IMR-90 (cell line): ENCODE measurements at regions not wholly inside any gene's neighbourhood (a gene's known extent, or its start where the extent isn't known, plus 50 kb on each side); places are given as distances from the start of the nearest gene placed in this dataset.

ENCODE experiments used
- ATAC-seq: fragments of 200-7000 bp; cut with Tn5 transposase; 2 replicates; pipeline ENCODE4 v1.9.1; 2020; ENCODE audit warnings: low read depth, mild to moderate bottlenecking, moderate library complexity
- BruUV-seq: library from RNA; stranded (reverse); fragments of 400-500 nt; replicated peaks from 2 replicates; lab custom pipeline; 2021; lab: Mats Ljungman, UMichigan
- CTCF ChIA-PET: fragments of 300-600 bp; formaldehyde crosslinking; extraction: SDS; loops from one replicate; lab custom pipeline; 2021; ENCODE audit warnings: antibody characterized with exemption; lab: Yijun Ruan, JAX
- POLR2A ChIA-PET: fragments of 300-600 bp; sonication (Branson Sonifier 250); formaldehyde crosslinking; loops from one replicate; lab custom pipeline; 2022; ENCODE audit warnings: antibody characterized with exemption; ENCODE audit not compliant: unreplicated experiment; lab: Charles Lee
- DNase-seq: peaks from one replicate; pipeline ENCODE4 v3.0.0; 2013
- H2AFZ ChIP-seq: replicated peaks from 2 replicates; pipeline ENCODE3; 2013; ENCODE audit warnings: low read length, mild to moderate bottlenecking; ENCODE audit not compliant: poor library complexity
- H2AK5ac ChIP-seq: 2 replicates; pipeline ENCODE4 v1.6.1; 2013; ENCODE audit warnings: low read depth, low read length, inconsistent platforms
- H2AK9ac ChIP-seq: replicated peaks from 2 replicates; pipeline ENCODE3; 2013; ENCODE audit warnings: mild to moderate bottlenecking, low read depth, low read length, moderate library complexity; ENCODE audit not compliant: poor library complexity
- H2BK120ac ChIP-seq: 2 replicates; pipeline ENCODE4 v1.6.1; 2013; ENCODE audit warnings: low read depth, low read length, inconsistent platforms
- H2BK15ac ChIP-seq: 3 replicates; pipeline ENCODE4 v1.6.1; 2013; ENCODE audit warnings: low read depth, low read length, inconsistent platforms
- H2BK20ac ChIP-seq: 2 replicates; pipeline ENCODE4 v1.6.1; 2013; ENCODE audit warnings: low read depth, mild to moderate bottlenecking, inconsistent platforms, low read length, moderate library complexity
- H2BK5ac ChIP-seq: 2 replicates; pipeline ENCODE4 v1.6.1; 2013; ENCODE audit warnings: mild to moderate bottlenecking, low read depth, low read length, inconsistent platforms; ENCODE audit not compliant: poor library complexity, severe bottlenecking
- H3K14ac ChIP-seq: replicated peaks from 2 replicates; pipeline ENCODE4 v1.6.1; 2013; ENCODE audit warnings: low read depth, low read length, inconsistent platforms
- H3K18ac ChIP-seq: 2 replicates; pipeline ENCODE4 v1.6.1; 2013; ENCODE audit warnings: low read depth, low read length, control low read depth
- H3K23ac ChIP-seq: 2 replicates; pipeline ENCODE4 v1.6.1; 2013; ENCODE audit warnings: low read depth, low read length, inconsistent platforms
- H3K27ac ChIP-seq: 2 replicates; pipeline ENCODE4 v1.5.1; 2013; ENCODE audit warnings: mild to moderate bottlenecking, control low read depth, low read length; ENCODE audit not compliant: insufficient read depth
- H3K27me3 ChIP-seq: 2 replicates; pipeline ENCODE4 v1.6.1; 2013; ENCODE audit warnings: low read length; ENCODE audit not compliant: control insufficient read depth, insufficient read depth
- H3K36me3 ChIP-seq: 2 replicates; pipeline ENCODE4 v1.6.1; 2013; ENCODE audit warnings: low read length, mixed read lengths; ENCODE audit not compliant: control insufficient read depth, insufficient read depth
- H3K4ac ChIP-seq: 2 replicates; pipeline ENCODE4 v1.6.1; 2013; ENCODE audit warnings: low read depth, low read length, inconsistent platforms
- H3K4me1 ChIP-seq: 2 replicates; pipeline ENCODE4 v1.6.1; 2013; ENCODE audit warnings: low read length, mixed read lengths; ENCODE audit not compliant: control insufficient read depth, insufficient read depth
- H3K4me2 ChIP-seq: 2 replicates; pipeline ENCODE4 v1.6.1; 2013; ENCODE audit warnings: low read depth, mild to moderate bottlenecking, control low read depth, low read length, moderate library complexity
- H3K4me3 ChIP-seq: 2 replicates; pipeline ENCODE4 v1.5.1; 2013; ENCODE audit warnings: low read depth, mild to moderate bottlenecking, control low read depth, low read length, moderate library complexity; ENCODE audit not compliant: insufficient read depth
- H3K56ac ChIP-seq: 2 replicates; pipeline ENCODE4 v1.6.1; 2013; ENCODE audit warnings: low read length, inconsistent platforms; ENCODE audit not compliant: insufficient read depth; ENCODE audit errors: extremely low read depth
- H3K79me1 ChIP-seq, 2 experiments: 2 replicates each; pipeline ENCODE4 v1.6.1; 2013; ENCODE audit warnings: low read length in 2 of 2, inconsistent platforms in 1 of 2, low read depth in 1 of 2
- H3K9ac ChIP-seq: 2 replicates; pipeline ENCODE4 v1.6.1; 2013; ENCODE audit warnings: low read depth, low read length, control low read depth
- H3K9me1 ChIP-seq: 2 replicates; pipeline ENCODE4 v1.6.1; 2013; ENCODE audit warnings: low read length, inconsistent platforms; ENCODE audit not compliant: insufficient read depth
- H3K9me3 ChIP-seq: 2 replicates; pipeline ENCODE4 v1.6.1; 2013; ENCODE audit warnings: low read length; ENCODE audit not compliant: control insufficient read depth, insufficient read depth
- H4K20me1 ChIP-seq: 2 replicates; pipeline ENCODE4 v1.6.1; 2013; ENCODE audit warnings: low read length, inconsistent platforms; ENCODE audit not compliant: insufficient read depth
- H4K5ac ChIP-seq: 2 replicates; pipeline ENCODE4 v1.6.1; 2013; ENCODE audit warnings: mild to moderate bottlenecking, low read depth, low read length, control low read depth
- H4K8ac ChIP-seq, 2 experiments: 2 replicates each; pipeline ENCODE4 v1.6.1; 2013; ENCODE audit warnings: low read depth in 2 of 2, low read length in 2 of 2, control low read depth in 1 of 2, inconsistent platforms in 1 of 2
- H4K91ac ChIP-seq: 2 replicates; pipeline ENCODE4 v1.6.1; 2013; ENCODE audit warnings: low read depth, low read length, inconsistent platforms; ENCODE audit not compliant: insufficient read depth
- CEBPB ChIP-seq: IDR thresholded peaks from 2 replicates; pipeline ENCODE4 v1.6.1; 2012; ENCODE audit warnings: low read depth, low read length, improper control_type of control experiment
- CHD1 ChIP-seq: IDR thresholded peaks from 2 replicates; pipeline ENCODE4 v1.6.1; 2012; ENCODE audit warnings: low read depth, low read length, improper control_type of control experiment
- ELK1 ChIP-seq: fragments of 150-350 bp; IDR thresholded peaks from 2 replicates; pipeline ENCODE4 v1.6.1; 2016; ENCODE audit warnings: low read depth, mild to moderate bottlenecking, low read length, moderate library complexity, borderline replicate concordance
- FOS ChIP-seq: fragments of 150-350 bp; IDR thresholded peaks from 2 replicates; pipeline ENCODE4 v1.6.1; 2016; ENCODE audit warnings: low read depth, low read length
- MAFK ChIP-seq: IDR thresholded peaks from 2 replicates; pipeline ENCODE4 v1.6.1; 2012; ENCODE audit warnings: low read depth, low read length, improper control_type of control experiment
- MAZ ChIP-seq: IDR thresholded peaks from 2 replicates; pipeline ENCODE4 v1.6.1; 2012; ENCODE audit warnings: low read depth, mild to moderate bottlenecking, low read length, improper control_type of control experiment, moderate library complexity, borderline replicate concordance
- MXI1 ChIP-seq: IDR thresholded peaks from 2 replicates; pipeline ENCODE4 v1.6.1; 2012; ENCODE audit warnings: low read depth, mild to moderate bottlenecking, low read length, moderate library complexity, borderline replicate concordance
- POLR2A ChIP-seq: IDR thresholded peaks from 2 replicates; pipeline ENCODE4 v1.6.1; 2012; ENCODE audit warnings: mild to moderate bottlenecking, low read depth, low read length
- RCOR1 ChIP-seq: IDR thresholded peaks from 2 replicates; pipeline ENCODE4 v1.6.1; 2012; ENCODE audit warnings: mild to moderate bottlenecking, low read length, improper control_type of control experiment; ENCODE audit not compliant: insufficient replicate concordance
- RFX5 ChIP-seq: IDR thresholded peaks from 2 replicates; pipeline ENCODE4 v1.8.0; 2012; ENCODE audit warnings: low read depth, mild to moderate bottlenecking, low read length, moderate library complexity
- SMC3 ChIP-seq: fragments of 150-350 bp; IDR thresholded peaks from 2 replicates; pipeline ENCODE4 v1.6.1; 2016; ENCODE audit warnings: low read depth, mild to moderate bottlenecking, antibody characterized with exemption, low read length, moderate library complexity
- WGBS, 2 experiments: methylation state at CpG; one replicate each; pipeline versions ENCODE4 v1.1.5 to v1.1.7; 2013; ENCODE audit warnings: missing lambda C conversion rate in 2 of 2; ENCODE audit not compliant: insufficient read length in 1 of 2; ENCODE audit errors: extremely low coverage in 2 of 2; 5-methylcytosine and 5-hydroxymethylcytosine counted together
- dilution Hi-C: fragments of 300-500 bp; cut with HindIII; formaldehyde crosslinking; loops from one replicate; pipeline ENCODE4 v1.14.3; 2018; ENCODE audit warnings: low sequenced_read_pairs; ENCODE audit not compliant: unreplicated experiment
- in situ Hi-C: fragments of 300-500 bp; cut with MboI; formaldehyde crosslinking; loops from 3 replicates; pipeline ENCODE4 v1.14.3; 2019; ENCODE audit warnings: low sequenced_read_pairs, inconsistent platforms, mixed read lengths
- intact Hi-C: fragments of 100-400 bp; cut with micrococcal nuclease; formaldehyde crosslinking; loops from 2 replicates; pipeline ENCODE4 v1.10.0; 2022
- TF ChIP-seq, protein P1 (sequence below): fragments of 150-350 bp; IDR thresholded peaks from 2 replicates; pipeline ENCODE4 v1.6.1; 2017; ENCODE audit warnings: mild to moderate bottlenecking, antibody characterized with exemption, low read length, low read depth
- TF ChIP-seq, protein P2 (sequence below): conservative IDR thresholded peaks from 2 replicates; pipeline ENCODE4 v1.5.1; 2012; ENCODE audit warnings: mild to moderate bottlenecking, low read depth, low read length, improper control_type of control experiment

DNA sequence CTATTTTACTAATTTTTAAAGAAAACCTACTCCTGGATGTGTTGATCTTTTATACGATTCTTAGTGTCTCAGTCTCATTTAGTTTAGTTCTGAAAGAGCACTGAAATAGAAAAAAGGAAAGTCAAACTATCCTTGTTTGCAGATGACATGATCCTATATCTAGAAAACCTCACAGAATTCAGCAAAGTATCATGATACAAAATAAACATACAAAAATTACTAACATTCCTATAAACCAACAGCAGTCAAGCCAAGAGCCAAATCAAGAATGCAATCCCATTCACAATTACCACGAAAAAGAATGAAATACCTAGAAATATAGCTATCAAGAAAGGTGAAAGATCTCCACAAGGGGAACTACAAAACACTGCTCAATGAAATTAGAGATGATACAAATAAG lies 225.8 kb upstream of the CDH18 start:
- H3K9me3 ChIP-seq = no peaks in the 10 kb centered on the region
- H2BK20ac ChIP-seq = no peak overlapping the region
- intact Hi-C loops (no loop called here), dilution Hi-C loops (no loop called here), in situ Hi-C loops (no loop called here)
- no peak overlapping the region for H3K4me3 ChIP-seq
- WGBS, 2 experiments = no CpG with 5 or more reads among the region's 2 CpGs
- no peaks in the 10 kb centered on the region for H3K27me3 ChIP-seq
- H3K4me2 ChIP-seq = no peak overlapping the region
- no peaks in the 10 kb centered on the region for H3K36me3 ChIP-seq
- H4K8ac ChIP-seq = no peak overlapping the region
- no peak overlapping the region for H3K18ac ChIP-seq
- H3K4me1 ChIP-seq = no peaks in the 10 kb centered on the region
- no peak overlapping the region for H3K27ac ChIP-seq
- TF ChIP-seq RFX5 (no peak), MAFK (no peak), MAZ (no peak), ELK1 (no peak), POLR2A (no peak), CEBPB (no peak), RCOR1 (no peak), CHD1 (no peak), FOS (no peak), SMC3 (no peak), MXI1 (no peak)
- TF ChIP-seq, protein P1, sequence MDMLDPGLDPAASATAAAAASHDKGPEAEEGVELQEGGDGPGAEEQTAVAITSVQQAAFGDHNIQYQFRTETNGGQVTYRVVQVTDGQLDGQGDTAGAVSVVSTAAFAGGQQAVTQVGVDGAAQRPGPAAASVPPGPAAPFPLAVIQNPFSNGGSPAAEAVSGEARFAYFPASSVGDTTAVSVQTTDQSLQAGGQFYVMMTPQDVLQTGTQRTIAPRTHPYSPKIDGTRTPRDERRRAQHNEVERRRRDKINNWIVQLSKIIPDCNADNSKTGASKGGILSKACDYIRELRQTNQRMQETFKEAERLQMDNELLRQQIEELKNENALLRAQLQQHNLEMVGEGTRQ = no peak
- TF ChIP-seq, protein P2, sequence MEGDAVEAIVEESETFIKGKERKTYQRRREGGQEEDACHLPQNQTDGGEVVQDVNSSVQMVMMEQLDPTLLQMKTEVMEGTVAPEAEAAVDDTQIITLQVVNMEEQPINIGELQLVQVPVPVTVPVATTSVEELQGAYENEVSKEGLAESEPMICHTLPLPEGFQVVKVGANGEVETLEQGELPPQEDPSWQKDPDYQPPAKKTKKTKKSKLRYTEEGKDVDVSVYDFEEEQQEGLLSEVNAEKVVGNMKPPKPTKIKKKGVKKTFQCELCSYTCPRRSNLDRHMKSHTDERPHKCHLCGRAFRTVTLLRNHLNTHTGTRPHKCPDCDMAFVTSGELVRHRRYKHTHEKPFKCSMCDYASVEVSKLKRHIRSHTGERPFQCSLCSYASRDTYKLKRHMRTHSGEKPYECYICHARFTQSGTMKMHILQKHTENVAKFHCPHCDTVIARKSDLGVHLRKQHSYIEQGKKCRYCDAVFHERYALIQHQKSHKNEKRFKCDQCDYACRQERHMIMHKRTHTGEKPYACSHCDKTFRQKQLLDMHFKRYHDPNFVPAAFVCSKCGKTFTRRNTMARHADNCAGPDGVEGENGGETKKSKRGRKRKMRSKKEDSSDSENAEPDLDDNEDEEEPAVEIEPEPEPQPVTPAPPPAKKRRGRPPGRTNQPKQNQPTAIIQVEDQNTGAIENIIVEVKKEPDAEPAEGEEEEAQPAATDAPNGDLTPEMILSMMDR = no peak
- no peak overlapping the region for H3K14ac ChIP-seq
- H2BK120ac ChIP-seq = no peak overlapping the region
- no peak overlapping the region for H3K4ac ChIP-seq
- H2BK5ac ChIP-seq = no peak overlapping the region
- H2AK9ac ChIP-seq = no peak overlapping the region
- ATAC-seq = no peak
- no peak overlapping the region for H3K56ac ChIP-seq
- POLR2A ChIA-PET = no interaction called here
- CTCF ChIA-PET = no interaction called here
- no peaks in the 10 kb centered on the region for H3K79me1 ChIP-seq
- no peaks in the 10 kb centered on the region for H3K9me1 ChIP-seq
- H2AFZ ChIP-seq = no peak overlapping the region
- H2BK15ac ChIP-seq = no peak overlapping the region
- H4K91ac ChIP-seq = no peak overlapping the region
- H2AK5ac ChIP-seq = no peak overlapping the region
- H3K9ac ChIP-seq = no peak overlapping the region
- H3K23ac ChIP-seq = no peak overlapping the region
- BruUV-seq = no TSS peak
- no peaks in the 10 kb centered on the region for H4K20me1 ChIP-seq
- no peak overlapping the region for H4K5ac ChIP-seq
- no peak for DNase-seq
